ENCODE measurements at regions not wholly inside any gene's neighbourhood (a gene's known extent, or its start where the extent isn't known, plus 50 kb on each side); places are given as distances from the start of the nearest gene placed in this dataset.

DNA sequence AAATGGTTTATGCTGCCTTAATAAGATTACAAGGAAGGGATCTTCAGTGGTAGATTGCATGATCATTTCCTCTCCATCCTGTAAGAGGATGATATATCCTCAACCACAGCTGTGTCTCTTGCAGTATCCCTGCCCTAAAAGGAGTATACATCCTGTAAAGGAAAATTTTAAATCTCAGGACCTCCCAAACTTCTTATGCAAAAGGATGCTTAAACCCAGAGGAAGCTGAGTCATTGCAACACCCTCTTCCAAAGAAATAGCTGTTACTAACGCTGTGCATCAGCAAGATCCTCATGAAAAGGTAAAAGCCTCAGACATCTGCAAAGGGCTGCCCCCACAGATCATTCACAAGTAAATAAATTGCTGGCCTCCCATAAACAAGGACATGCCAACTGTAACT, 599.0 kb downstream of the PRELID2 start:
- no peak for DNase-seq (ENCODE audit: low spot score)
- H3K4me2 ChIP-seq, result no peak overlapping the region

More for the DNA sequence above, 599.0 kb downstream of the PRELID2 start:
- no peaks in the 10 kb centered on the region for H3K9me3 Mint-ChIP-seq
- H3K27ac Mint-ChIP-seq, result no peak overlapping the region
- Histone ChIP-seq H3K27ac (ENCODE audit: low read depth) (no peak overlapping the region), H2AFZ (no peak overlapping the region), H3K79me2 (replicated peaks; ENCODE audit: insufficient read depth) (no peaks in the 10 kb centered on the region), H4K20me1 (replicated peaks; ENCODE audit: insufficient read depth) (no peaks in the 10 kb centered on the region), H3K9me2 (ENCODE audit: insufficient read depth) (no peaks in the 10 kb centered on the region), H3K4me3 (no peak overlapping the region), H3K27me3 (ENCODE audit: insufficient read depth) (no peaks in the 10 kb centered on the region), H3F3A (replicated peaks; ENCODE audit: low read depth) (no peaks in the 10 kb centered on the region), H3K4me1 (ENCODE audit: insufficient read depth) (peaks cover 10% of the 10 kb centered on the region), H3K36me3 (ENCODE audit: insufficient read depth) (no peaks in the 10 kb centered on the region)
- ATAC-seq, result no peak
- peaks cover 19% of the 10 kb centered on the region; the same call in 2 of the 3 replicates for H3K4me1 Mint-ChIP-seq
- no peak overlapping the region for H3K4me3 Mint-ChIP-seq
- no peaks in the 10 kb centered on the region for H3K27me3 Mint-ChIP-seq (ENCODE audit: insufficient read depth, low read depth, poor library complexity)
- H3K36me3 Mint-ChIP-seq (ENCODE audit: low read depth), result no peaks in the 10 kb centered on the region
- TF ChIP-seq POLR2AphosphoS5 (IDR thresholded peaks at IDR 0.05; ENCODE audit: low read depth) (no peak), STAT1 (IDR thresholded peaks at IDR 0.05; ENCODE audit: unreplicated experiment) (no peak), ZNF331 (CRISPR knock-in tag; IDR thresholded peaks at IDR 0.05; ENCODE audit: low read depth) (no peak), JUNB (IDR thresholded peaks at IDR 0.05; ENCODE audit: unreplicated experiment) (no peak), CREB1 (CRISPR knock-in tag; IDR thresholded peaks at IDR 0.05; ENCODE audit: low read depth) (no peak), EZH2phosphoT487 (IDR thresholded peaks at IDR 0.05; ENCODE audit: unreplicated experiment) (no peak), NANOG (IDR thresholded peaks at IDR 0.05; ENCODE audit: borderline replicate concordance) (no peak), EZH2 (IDR thresholded peaks at IDR 0.05; ENCODE audit: low read depth, unreplicated experiment) (no peak), ZNF462 (CRISPR knock-in tag; IDR thresholded peaks at IDR 0.05) (no peak), ETS1 (IDR thresholded peaks at IDR 0.05) (no peak), ZNF114 (CRISPR knock-in tag; IDR thresholded peaks at IDR 0.05) (no peak)
- TF ChIP-seq, protein P1, sequence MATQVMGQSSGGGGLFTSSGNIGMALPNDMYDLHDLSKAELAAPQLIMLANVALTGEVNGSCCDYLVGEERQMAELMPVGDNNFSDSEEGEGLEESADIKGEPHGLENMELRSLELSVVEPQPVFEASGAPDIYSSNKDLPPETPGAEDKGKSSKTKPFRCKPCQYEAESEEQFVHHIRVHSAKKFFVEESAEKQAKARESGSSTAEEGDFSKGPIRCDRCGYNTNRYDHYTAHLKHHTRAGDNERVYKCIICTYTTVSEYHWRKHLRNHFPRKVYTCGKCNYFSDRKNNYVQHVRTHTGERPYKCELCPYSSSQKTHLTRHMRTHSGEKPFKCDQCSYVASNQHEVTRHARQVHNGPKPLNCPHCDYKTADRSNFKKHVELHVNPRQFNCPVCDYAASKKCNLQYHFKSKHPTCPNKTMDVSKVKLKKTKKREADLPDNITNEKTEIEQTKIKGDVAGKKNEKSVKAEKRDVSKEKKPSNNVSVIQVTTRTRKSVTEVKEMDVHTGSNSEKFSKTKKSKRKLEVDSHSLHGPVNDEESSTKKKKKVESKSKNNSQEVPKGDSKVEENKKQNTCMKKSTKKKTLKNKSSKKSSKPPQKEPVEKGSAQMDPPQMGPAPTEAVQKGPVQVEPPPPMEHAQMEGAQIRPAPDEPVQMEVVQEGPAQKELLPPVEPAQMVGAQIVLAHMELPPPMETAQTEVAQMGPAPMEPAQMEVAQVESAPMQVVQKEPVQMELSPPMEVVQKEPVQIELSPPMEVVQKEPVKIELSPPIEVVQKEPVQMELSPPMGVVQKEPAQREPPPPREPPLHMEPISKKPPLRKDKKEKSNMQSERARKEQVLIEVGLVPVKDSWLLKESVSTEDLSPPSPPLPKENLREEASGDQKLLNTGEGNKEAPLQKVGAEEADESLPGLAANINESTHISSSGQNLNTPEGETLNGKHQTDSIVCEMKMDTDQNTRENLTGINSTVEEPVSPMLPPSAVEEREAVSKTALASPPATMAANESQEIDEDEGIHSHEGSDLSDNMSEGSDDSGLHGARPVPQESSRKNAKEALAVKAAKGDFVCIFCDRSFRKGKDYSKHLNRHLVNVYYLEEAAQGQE (IDR thresholded peaks at IDR 0.05; ENCODE audit: unreplicated experiment), result no peak
- TF ChIP-seq, protein P2, sequence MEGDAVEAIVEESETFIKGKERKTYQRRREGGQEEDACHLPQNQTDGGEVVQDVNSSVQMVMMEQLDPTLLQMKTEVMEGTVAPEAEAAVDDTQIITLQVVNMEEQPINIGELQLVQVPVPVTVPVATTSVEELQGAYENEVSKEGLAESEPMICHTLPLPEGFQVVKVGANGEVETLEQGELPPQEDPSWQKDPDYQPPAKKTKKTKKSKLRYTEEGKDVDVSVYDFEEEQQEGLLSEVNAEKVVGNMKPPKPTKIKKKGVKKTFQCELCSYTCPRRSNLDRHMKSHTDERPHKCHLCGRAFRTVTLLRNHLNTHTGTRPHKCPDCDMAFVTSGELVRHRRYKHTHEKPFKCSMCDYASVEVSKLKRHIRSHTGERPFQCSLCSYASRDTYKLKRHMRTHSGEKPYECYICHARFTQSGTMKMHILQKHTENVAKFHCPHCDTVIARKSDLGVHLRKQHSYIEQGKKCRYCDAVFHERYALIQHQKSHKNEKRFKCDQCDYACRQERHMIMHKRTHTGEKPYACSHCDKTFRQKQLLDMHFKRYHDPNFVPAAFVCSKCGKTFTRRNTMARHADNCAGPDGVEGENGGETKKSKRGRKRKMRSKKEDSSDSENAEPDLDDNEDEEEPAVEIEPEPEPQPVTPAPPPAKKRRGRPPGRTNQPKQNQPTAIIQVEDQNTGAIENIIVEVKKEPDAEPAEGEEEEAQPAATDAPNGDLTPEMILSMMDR (conservative IDR thresholded peaks at IDR 0.05; ENCODE audit: low read depth in 2 of 2), result no peak

All from GM23338 (cell line).